ENCODE measurements at regions not wholly inside any gene's neighbourhood (a gene's known extent, or its start where the extent isn't known, plus 50 kb on each side); places are given as distances from the start of the nearest gene placed in this dataset.

GRCh38 chr3:127059072-127059471, 76.2 kb downstream of the PLXNA1 start:
- H3F3A ChIP-seq (ENCODE audit: low read depth): peaks cover 7% of the 10 kb centered on the region
- peaks cover 17% of the 10 kb centered on the region for H3K9me3 Mint-ChIP-seq
- H3K27me3 ChIP-seq: no peaks in the 10 kb centered on the region
- peaks cover 5% of the 10 kb centered on the region for H3K4me1 ChIP-seq
- H3K36me3 ChIP-seq: no peaks in the 10 kb centered on the region
- no peak overlapping the region for H3K27ac ChIP-seq
- H3K27me3 Mint-ChIP-seq (ENCODE audit: insufficient read depth, low read depth): peaks cover 5% of the 10 kb centered on the region
- no peak overlapping the region for H3K9ac ChIP-seq
- peaks cover 6% of the 10 kb centered on the region for H3K4me1 Mint-ChIP-seq
- no peak overlapping the region for H3K4me3 Mint-ChIP-seq
- no peak for TF ChIP-seq EZH2phosphoT487 (IDR thresholded peaks at IDR 0.05)
- TF ChIP-seq EZH2 (IDR thresholded peaks at IDR 0.05): no peak
- no peak for TF ChIP-seq CTCF (IDR thresholded peaks at IDR 0.05)
- no peaks in the 10 kb centered on the region for H3K9me3 ChIP-seq (ENCODE audit: low read depth)
- no peak for DNase-seq (ENCODE audit: low spot score)
- H3K4me3 ChIP-seq: no peak overlapping the region
- H2AFZ ChIP-seq (replicated peaks): no peak overlapping the region
- no peaks in the 10 kb centered on the region for H3K36me3 Mint-ChIP-seq
- no peaks in the 10 kb centered on the region for H3K79me2 ChIP-seq (ENCODE audit: low read depth)
- no peak overlapping the region for H3K27ac Mint-ChIP-seq
- no peaks in the 10 kb centered on the region for H4K20me1 ChIP-seq (ENCODE audit: low read depth)
- H3K4me2 ChIP-seq: no peak overlapping the region

- peaks cover 5% of the 10 kb centered on the region for H3K4me1 ChIP-seq
- no peaks in the 10 kb centered on the region for H3K9me3 ChIP-seq (ENCODE audit: low read depth)
- H3K36me3 ChIP-seq: no peaks in the 10 kb centered on the region
- H3K4me2 ChIP-seq: no peak overlapping the region
- H3K4me3 Mint-ChIP-seq: peak overlapping the region; percentile 59
- H3K4me3 ChIP-seq: no peak overlapping the region
- H3K4me1 Mint-ChIP-seq: peaks cover 18% of the 10 kb centered on the region
- peaks cover 6% of the 10 kb centered on the region for H3K27me3 Mint-ChIP-seq (ENCODE audit: insufficient read depth, low read depth)
- peaks cover 7% of the 10 kb centered on the region for H3F3A ChIP-seq (ENCODE audit: low read depth)
- no peak overlapping the region for H3K27ac Mint-ChIP-seq
- no peaks in the 10 kb centered on the region for H4K20me1 ChIP-seq (ENCODE audit: low read depth)
- peak overlapping the region; percentile 57 for H2AFZ ChIP-seq (replicated peaks)
- peak; percentile 54 for DNase-seq (ENCODE audit: low spot score)
- no peaks in the 10 kb centered on the region for H3K79me2 ChIP-seq (ENCODE audit: low read depth)
- H3K27me3 ChIP-seq: no peaks in the 10 kb centered on the region
- H3K9ac ChIP-seq: no peak overlapping the region
- H3K9me3 Mint-ChIP-seq: peaks cover 12% of the 10 kb centered on the region
- no peaks in the 10 kb centered on the region for H3K36me3 Mint-ChIP-seq
- no peak overlapping the region for H3K27ac ChIP-seq
- no peak for TF ChIP-seq EZH2phosphoT487 (IDR thresholded peaks at IDR 0.05)
- TF ChIP-seq CTCF (IDR thresholded peaks at IDR 0.05): peak; percentile 3
- TF ChIP-seq EZH2 (IDR thresholded peaks at IDR 0.05): no peak
Observed at GRCh38 chr3:127061641-127062040, 78.7 kb downstream of the PLXNA1 start.

- peaks cover 23% of the 10 kb centered on the region for H3K4me1 Mint-ChIP-seq
- DNase-seq (ENCODE audit: low spot score): no peak
- peaks cover 7% of the 10 kb centered on the region for H3K27me3 Mint-ChIP-seq (ENCODE audit: insufficient read depth, low read depth)
- Histone ChIP-seq H3K4me3 (no peak overlapping the region), H3F3A (ENCODE audit: low read depth) (peaks cover 7% of the 10 kb centered on the region), H3K36me3 (no peaks in the 10 kb centered on the region), H4K20me1 (ENCODE audit: low read depth) (no peaks in the 10 kb centered on the region), H3K9me3 (ENCODE audit: low read depth) (no peaks in the 10 kb centered on the region), H2AFZ (replicated peaks) (peak overlapping the region; percentile 63), H3K27me3 (no peaks in the 10 kb centered on the region), H3K4me2 (no peak overlapping the region), H3K79me2 (ENCODE audit: low read depth) (no peaks in the 10 kb centered on the region), H3K9ac (no peak overlapping the region), H3K27ac (no peak overlapping the region), H3K4me1 (peaks cover 5% of the 10 kb centered on the region)
- no peak overlapping the region for H3K4me3 Mint-ChIP-seq
- no peak overlapping the region for H3K27ac Mint-ChIP-seq
- H3K9me3 Mint-ChIP-seq: peaks cover 3% of the 10 kb centered on the region
- no peaks in the 10 kb centered on the region for H3K36me3 Mint-ChIP-seq
- no peak for TF ChIP-seq EZH2 (IDR thresholded peaks at IDR 0.05)
- TF ChIP-seq CTCF (IDR thresholded peaks at IDR 0.05): no peak
- TF ChIP-seq EZH2phosphoT487 (IDR thresholded peaks at IDR 0.05): no peak
Observed at GRCh38 chr3:127062926-127063325, 80.0 kb downstream of the PLXNA1 start.
